Mesendoderm (in vitro differentiated cells): ENCODE measurements at regions not wholly inside any gene's neighbourhood (a gene's known extent, or its start where the extent isn't known, plus 50 kb on each side); places are given as distances from the start of the nearest gene placed in this dataset.

Experiments
- DNase-seq: peaks from one replicate; pipeline ENCODE4 v3.0.0; 2013
- H2AK5ac ChIP-seq: 2 replicates; pipeline ENCODE4 v1.6.1; 2013; ENCODE audit warnings: low read length, inconsistent platforms
- H2BK120ac ChIP-seq: 2 replicates; pipeline ENCODE4 v1.6.1; 2013; ENCODE audit warnings: low read depth, mild to moderate bottlenecking, low read length, moderate library complexity, mixed read lengths
- H2BK15ac ChIP-seq: replicated peaks from 2 replicates; pipeline ENCODE4 v1.6.1; 2013; ENCODE audit warnings: low read depth, mild to moderate bottlenecking, moderate library complexity
- H2BK5ac ChIP-seq: 2 replicates; pipeline ENCODE4 v1.6.1; 2013; ENCODE audit warnings: low read length, inconsistent platforms
- H3K18ac ChIP-seq: 2 replicates; pipeline ENCODE4 v1.6.1; 2013; ENCODE audit warnings: mild to moderate bottlenecking, low read length, mixed read lengths
- H3K23ac ChIP-seq: one replicate; pipeline ENCODE4 v1.6.1; 2013; ENCODE audit warnings: low read length
- H3K27ac ChIP-seq: 2 replicates; pipeline ENCODE4 v1.5.1; 2013; ENCODE audit warnings: low read depth, mild to moderate bottlenecking, inconsistent platforms, low read length, moderate library complexity
- H3K27me3 ChIP-seq: 2 replicates; pipeline ENCODE4 v1.6.1; 2013; ENCODE audit warnings: low read length, control low read depth, mild to moderate bottlenecking, inconsistent platforms; ENCODE audit not compliant: insufficient read depth, poor library complexity
- H3K36me3 ChIP-seq: 2 replicates; pipeline ENCODE4 v1.6.1; 2013; ENCODE audit warnings: low read length, inconsistent platforms; ENCODE audit not compliant: control insufficient read depth, insufficient read depth
- H3K4ac ChIP-seq: one replicate; pipeline ENCODE4 v1.6.1; 2013; ENCODE audit warnings: low read depth, mild to moderate bottlenecking, low read length, moderate library complexity
- H3K4me1 ChIP-seq: 2 replicates; pipeline ENCODE4 v1.6.1; 2013; ENCODE audit warnings: low read depth, low read length, inconsistent platforms; ENCODE audit not compliant: control insufficient read depth
- H3K4me2 ChIP-seq: 2 replicates; pipeline ENCODE4 v1.6.1; 2013; ENCODE audit warnings: low read length
- H3K4me3 ChIP-seq: 2 replicates; pipeline ENCODE4 v1.5.1; 2013; ENCODE audit warnings: mild to moderate bottlenecking, low read length
- H3K56ac ChIP-seq: one replicate; pipeline ENCODE4 v1.6.1; 2013; ENCODE audit warnings: low read length
- H3K79me1 ChIP-seq: 2 replicates; pipeline ENCODE4 v1.6.1; 2013; ENCODE audit warnings: low read length, inconsistent platforms
- H3K79me2 ChIP-seq: 2 replicates; pipeline ENCODE4 v1.6.1; 2013; ENCODE audit warnings: mild to moderate bottlenecking, low read length; ENCODE audit not compliant: control insufficient read depth, insufficient read depth
- H3K9ac ChIP-seq: 2 replicates; pipeline ENCODE4 v1.6.1; 2013; ENCODE audit warnings: low read length, inconsistent platforms
- H4K5ac ChIP-seq: one replicate; pipeline ENCODE4 v1.6.1; 2013; ENCODE audit warnings: low read length
- H4K8ac ChIP-seq: one replicate; pipeline ENCODE4 v1.6.1; 2013; ENCODE audit warnings: low read depth, mild to moderate bottlenecking, control low read depth, low read length, moderate library complexity
- WGBS: extraction: QIAGEN DNeasy Blood & Tissue Kit; methylation state at CpG from one replicate; pipeline ENCODE4 v1.1.7; 2013; ENCODE audit warnings: low lambda C conversion rate, missing lambda C conversion rate; ENCODE audit not compliant: insufficient coverage; ENCODE audit errors: extremely low coverage; 5-methylcytosine and 5-hydroxymethylcytosine counted together

DNA sequence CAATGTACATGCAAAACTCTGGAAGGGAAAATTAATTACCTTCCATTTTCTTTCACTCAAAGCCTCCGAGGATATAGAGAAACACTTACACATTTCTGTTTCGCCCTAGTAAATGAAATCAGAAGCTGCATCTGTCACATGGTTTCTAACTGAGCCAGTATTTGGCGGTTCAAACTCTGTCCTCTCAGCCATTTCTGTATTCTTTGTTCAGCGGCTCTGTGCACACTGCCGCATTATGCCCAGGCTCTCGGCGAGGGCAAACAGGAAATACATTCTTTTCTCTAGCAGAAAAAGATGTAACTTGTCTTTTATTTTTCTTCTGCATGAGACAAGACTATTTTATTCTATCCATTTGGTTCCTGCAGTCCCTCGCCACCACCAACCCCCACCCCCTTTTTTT lies 71.4 kb upstream of the GPM6B start:
- WGBS, result no CpG with 5 or more reads among the region's 8 CpGs
- Histone ChIP-seq H3K27ac (no peak overlapping the region), H2BK15ac (no peak overlapping the region)

DNA sequence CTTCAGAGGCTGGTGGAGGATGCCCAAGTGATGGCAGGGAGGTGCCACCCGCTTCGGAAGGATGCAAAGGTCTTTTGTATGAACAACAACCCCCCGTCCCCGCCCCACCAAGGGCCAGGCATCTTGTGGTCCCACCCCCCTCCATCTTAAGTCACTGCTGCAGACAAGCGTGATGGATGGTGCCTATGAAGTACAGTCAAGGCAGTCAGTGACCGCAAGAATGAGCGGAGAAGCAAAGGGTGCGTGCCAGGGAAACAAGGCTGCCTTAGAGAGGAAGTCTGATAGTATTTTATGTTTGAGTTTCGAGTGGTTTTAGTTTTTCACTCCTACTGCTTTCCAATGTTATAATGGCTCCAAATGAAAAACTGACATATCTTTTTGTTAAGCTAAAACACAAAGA lies 68.7 kb upstream of the GPM6B start:
- Histone ChIP-seq H3K27me3 (no peaks in the 10 kb centered on the region), H3K4me2 (no peak overlapping the region), H3K56ac (no peak overlapping the region), H3K79me1 (no peaks in the 10 kb centered on the region), H4K5ac (no peak overlapping the region), H4K8ac (no peak overlapping the region), H3K27ac (no peak overlapping the region), H3K9ac (no peak overlapping the region), H3K18ac (no peak overlapping the region), H3K4me3 (no peak overlapping the region), H2AK5ac (no peak overlapping the region), H3K79me2 (no peaks in the 10 kb centered on the region), H3K4me1 (no peaks in the 10 kb centered on the region), H3K4ac (no peak overlapping the region), H2BK15ac (no peak overlapping the region), H3K36me3 (no peaks in the 10 kb centered on the region), H2BK5ac (no peak overlapping the region), H3K23ac (no peak overlapping the region), H2BK120ac (no peak overlapping the region)
- WGBS, result no CpG with 5 or more reads among the region's 9 CpGs
- no peak for DNase-seq

More for the DNA sequence above, 71.4 kb upstream of the GPM6B start:
- Histone ChIP-seq H3K79me1 (no peaks in the 10 kb centered on the region), H4K8ac (no peak overlapping the region), H3K79me2 (no peaks in the 10 kb centered on the region), H4K5ac (no peak overlapping the region), H2BK120ac (no peak overlapping the region), H3K36me3 (no peaks in the 10 kb centered on the region), H3K4me3 (no peak overlapping the region), H3K56ac (no peak overlapping the region), H2BK5ac (no peak overlapping the region), H2AK5ac (no peak overlapping the region), H3K18ac (peak overlapping the region; percentile 18), H3K4me1 (no peaks in the 10 kb centered on the region), H3K23ac (no peak overlapping the region), H3K4me2 (no peak overlapping the region), H3K27me3 (no peaks in the 10 kb centered on the region), H3K4ac (no peak overlapping the region), H3K9ac (no peak overlapping the region)
- no peak for DNase-seq

DNA sequence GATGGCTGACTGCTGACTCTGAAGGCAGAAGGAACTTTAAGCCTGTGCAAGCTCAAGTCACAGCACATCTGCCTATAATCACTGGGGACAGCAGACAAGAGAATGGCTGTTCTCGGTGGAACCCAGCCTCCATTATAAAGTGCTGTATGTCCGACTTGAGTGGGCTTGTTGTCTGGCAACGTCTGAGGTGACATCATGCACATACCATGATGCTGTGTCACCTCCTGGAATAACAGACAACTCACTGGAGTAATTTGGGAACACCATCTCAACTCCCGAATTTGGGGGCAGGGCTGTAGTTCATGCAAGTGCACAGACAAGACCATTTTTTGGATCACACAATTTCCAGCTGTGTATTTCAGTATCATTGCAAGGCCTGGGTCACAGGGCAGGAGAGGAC lies 59.8 kb upstream of the GPM6B start:
- H4K5ac ChIP-seq, result no peak overlapping the region
- H3K56ac ChIP-seq, result no peak overlapping the region
- no peaks in the 10 kb centered on the region for H3K4me1 ChIP-seq
- H2BK120ac ChIP-seq, result no peak overlapping the region
- no peak overlapping the region for H3K4ac ChIP-seq
- no peak for DNase-seq
- H3K79me2 ChIP-seq, result no peaks in the 10 kb centered on the region
- no peak overlapping the region for H3K23ac ChIP-seq
- H3K27ac ChIP-seq, result no peak overlapping the region
- no peak overlapping the region for H3K9ac ChIP-seq
- no peak overlapping the region for H4K8ac ChIP-seq
- no peak overlapping the region for H3K18ac ChIP-seq
- no peak overlapping the region for H3K4me2 ChIP-seq
- H3K36me3 ChIP-seq, result no peaks in the 10 kb centered on the region
- H3K79me1 ChIP-seq, result no peaks in the 10 kb centered on the region
- H2BK15ac ChIP-seq, result no peak overlapping the region
- H2AK5ac ChIP-seq, result no peak overlapping the region
- H3K4me3 ChIP-seq, result no peak overlapping the region
- H2BK5ac ChIP-seq, result no peak overlapping the region
- no peaks in the 10 kb centered on the region for H3K27me3 ChIP-seq
- WGBS, result no CpG with 5 or more reads among the region's 4 CpGs

DNA sequence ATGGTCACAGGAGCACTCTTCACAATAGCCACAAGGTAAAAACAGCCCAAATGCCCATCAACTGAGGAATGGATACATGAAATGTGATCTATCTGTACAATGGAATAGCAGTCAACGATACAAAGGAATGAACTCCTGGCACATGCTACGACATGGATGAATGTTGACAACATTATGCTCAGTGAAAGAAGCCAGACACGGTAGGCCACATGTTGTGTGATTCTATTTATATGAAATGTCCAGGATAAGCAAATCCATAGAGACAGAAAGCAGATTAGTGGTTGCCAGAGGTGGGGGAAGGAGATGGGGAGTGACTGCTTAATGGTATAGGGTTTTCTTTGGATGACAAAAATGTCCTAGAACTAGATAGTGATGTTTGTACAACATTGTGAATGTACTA lies 58.7 kb upstream of the GPM6B start:
- Histone ChIP-seq H3K23ac (no peak overlapping the region), H2BK15ac (no peak overlapping the region), H3K9ac (no peak overlapping the region), H3K4me2 (no peak overlapping the region), H2AK5ac (no peak overlapping the region), H3K79me1 (no peaks in the 10 kb centered on the region), H3K4me3 (no peak overlapping the region), H3K27me3 (no peaks in the 10 kb centered on the region), H2BK120ac (no peak overlapping the region), H2BK5ac (no peak overlapping the region), H4K8ac (no peak overlapping the region), H3K36me3 (no peaks in the 10 kb centered on the region), H3K18ac (no peak overlapping the region), H3K56ac (no peak overlapping the region), H3K4me1 (no peaks in the 10 kb centered on the region), H4K5ac (no peak overlapping the region), H3K27ac (no peak overlapping the region), H3K79me2 (no peaks in the 10 kb centered on the region), H3K4ac (no peak overlapping the region)
- no CpG with 5 or more reads among the region's 3 CpGs for WGBS
- no peak for DNase-seq

DNA sequence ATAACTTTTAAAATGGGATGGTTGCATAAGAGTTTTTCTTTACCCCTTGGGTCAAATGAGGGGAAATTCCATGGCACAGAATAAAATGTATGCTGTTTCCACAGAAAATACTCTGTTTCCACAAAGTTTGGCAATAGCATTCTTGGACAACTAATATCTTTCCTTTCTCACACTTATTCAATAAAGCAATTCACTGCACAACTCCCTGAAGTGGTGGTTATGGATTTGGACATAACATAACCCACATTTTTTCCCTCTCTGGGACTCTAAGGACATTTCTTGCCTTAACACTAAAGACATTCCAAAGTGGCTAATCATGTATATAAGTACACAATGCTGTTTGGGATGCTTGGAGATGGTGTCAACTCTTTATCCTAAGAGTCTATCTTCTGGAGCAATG lies 51.7 kb upstream of the GPM6B start:
- H2BK120ac ChIP-seq, result no peak overlapping the region
- no peak overlapping the region for H3K4ac ChIP-seq
- no peak overlapping the region for H3K27ac ChIP-seq
- no peak overlapping the region for H3K4me3 ChIP-seq
- H4K5ac ChIP-seq, result no peak overlapping the region
- H2AK5ac ChIP-seq, result no peak overlapping the region
- no peak overlapping the region for H4K8ac ChIP-seq
- H3K9ac ChIP-seq, result no peak overlapping the region
- no peak for DNase-seq
- no peak overlapping the region for H3K56ac ChIP-seq
- no peak overlapping the region for H3K4me2 ChIP-seq
- no peaks in the 10 kb centered on the region for H3K36me3 ChIP-seq
- H3K4me1 ChIP-seq, result no peaks in the 10 kb centered on the region
- H3K27me3 ChIP-seq, result no peaks in the 10 kb centered on the region
- H2BK5ac ChIP-seq, result no peak overlapping the region
- no peaks in the 10 kb centered on the region for H3K79me1 ChIP-seq
- H3K23ac ChIP-seq, result no peak overlapping the region
- no peaks in the 10 kb centered on the region for H3K79me2 ChIP-seq
- H3K18ac ChIP-seq, result no peak overlapping the region
- H2BK15ac ChIP-seq, result no peak overlapping the region
